Esophagus squamous epithelium (tissue), 5 donors: ENCODE measurements at regions not wholly inside any gene's neighbourhood (a gene's known extent, or its start where the extent isn't known, plus 50 kb on each side); places are given as distances from the start of the nearest gene placed in this dataset.

Experiments used
- DNase-seq: peaks from one replicate; lab custom pipeline; 2025; lab: John Stamatoyannopoulos, UW
- H3K27ac ChIP-seq, 4 donors: fragments of 200-600 bp; sonication (generic); one replicate each; pipeline ENCODE4 v1.5.1; 2016 to 2019; ENCODE audit warnings: mild to moderate bottlenecking in 1 of 4
- H3K27me3 ChIP-seq, 4 donors: fragments of 200-600 bp; sonication (generic); 1 replicate in 3 of 4; 2 replicates in 1 of 4; pipeline versions ENCODE4 v1.5.1 to v1.6.0; 2017 to 2021; ENCODE audit warnings: antibody characterized with exemption in 1 of 4
- H3K36me3 ChIP-seq, 3 donors: fragments of 200-600 bp; sonication (generic); one replicate each; pipeline ENCODE4 v1.5.1; 2016 to 2019
- H3K4me1 ChIP-seq, 3 donors: fragments of 200-600 bp; sonication (generic); one replicate each; pipeline ENCODE4 v1.5.1; 2017 to 2019
- H3K4me3 ChIP-seq, 4 donors: fragments of 200-600 bp; sonication (generic); 1 replicate in 3 of 4; 2 replicates in 1 of 4; pipeline ENCODE4 v1.5.1; 2016 to 2019; ENCODE audit warnings: mild to moderate bottlenecking in 2 of 4, moderate library complexity in 1 of 4
- H3K9me3 ChIP-seq, 3 donors: fragments of 200-600 bp; sonication (generic); one replicate each; pipeline ENCODE4 v1.5.1; 2016 to 2019
- CTCF ChIP-seq, 6 experiments: fragments of 450-650 bp in 4 of 6; fragments of 200-600 bp in 2 of 6; sonication (generic) in 2 of 6; IDR thresholded peaks; one replicate each; pipeline ENCODE4 v1.5.1; 2016 to 2019; ENCODE audit warnings: antibody characterized with exemption in 6 of 6, mild to moderate bottlenecking in 4 of 6, moderate library complexity in 4 of 6
- POLR2A ChIP-seq, 4 donors: fragments of 450-650 bp; IDR thresholded peaks; one replicate each; pipeline ENCODE4 v1.6.1; 2017; ENCODE audit warnings: antibody characterized with exemption in 4 of 4, mild to moderate bottlenecking in 4 of 4, moderate library complexity in 3 of 4
- WGBS, 2 donors: methylation state at CpG; one replicate each; pipeline ENCODE4 v1.1.5; 2018; 5-methylcytosine and 5-hydroxymethylcytosine counted together
- intact Hi-C: fragments of 100-400 bp; cut with DNase I; formaldehyde crosslinking; loops from one replicate; pipeline ENCODE4 v1.15.0; 2022
- donor health status: DM: yes; HTN: yes; CAD: no.

DNA sequence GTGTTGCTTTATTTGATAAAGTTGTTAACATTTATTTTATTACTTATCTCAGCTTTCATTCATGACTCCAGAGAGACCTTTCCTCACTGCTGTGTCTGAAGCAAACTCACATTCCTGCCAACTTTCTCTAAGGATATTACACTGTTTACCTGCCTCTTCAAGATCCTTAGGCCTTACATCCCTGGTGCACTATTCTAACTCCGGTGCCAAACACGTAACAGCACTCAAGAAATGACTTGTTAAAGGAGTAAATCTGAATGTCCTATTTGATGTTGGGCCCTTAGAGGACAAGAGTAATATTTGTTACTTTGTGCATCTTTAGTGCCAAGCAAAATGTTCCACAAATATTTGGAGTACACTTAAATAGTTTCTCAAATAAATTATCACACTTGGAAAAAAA, 324.1 kb upstream of the FLRT2 start:
- Histone ChIP-seq H3K9me3 (no peaks in the 10 kb centered on the region), H3K27ac (no peak overlapping the region), H3K27me3 (no peaks in the 10 kb centered on the region), H3K36me3 (no peaks in the 10 kb centered on the region), H3K4me1 (no peaks in the 10 kb centered on the region), H3K4me3 (no peak overlapping the region)
- TF ChIP-seq CTCF (IDR thresholded peaks at IDR 0.05) (no peak), POLR2A (IDR thresholded peaks at IDR 0.05) (no peak)
- DNase-seq = no peak
- intact Hi-C loops = no loop called here
- 89 to 100% methylated on average over 2 of the region's 2 CpGs for WGBS, 2 donors

DNA sequence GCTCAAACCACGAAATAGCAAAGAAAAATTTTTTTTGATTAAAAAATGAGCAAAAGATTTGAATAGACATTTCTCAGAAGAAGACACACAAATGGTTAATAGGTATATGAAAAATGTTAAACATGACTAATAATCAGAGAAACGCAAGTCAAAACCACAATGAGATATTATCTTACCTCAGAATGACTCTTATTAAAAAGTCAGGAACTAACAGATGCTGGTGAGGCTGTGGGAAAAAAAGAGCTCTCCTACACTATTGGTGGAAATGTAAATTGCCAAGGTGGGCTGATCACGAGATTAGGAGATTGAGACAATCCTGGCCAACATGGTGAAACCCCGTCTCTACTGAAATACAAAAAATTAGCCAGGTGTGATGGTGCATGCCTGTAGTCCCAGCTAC, 315.5 kb upstream of the FLRT2 start:
- H3K9me3 ChIP-seq = no peaks in the 10 kb centered on the region
- no peak for DNase-seq
- H3K36me3 ChIP-seq = no peaks in the 10 kb centered on the region
- no peak overlapping the region for H3K4me3 ChIP-seq
- TF ChIP-seq CTCF (IDR thresholded peaks at IDR 0.05) = no peak
- no peak for TF ChIP-seq POLR2A (IDR thresholded peaks at IDR 0.05)
- H3K27me3 ChIP-seq = no peaks in the 10 kb centered on the region
- intact Hi-C loops = no loop called here
- no peak overlapping the region for H3K27ac ChIP-seq
- no peaks in the 10 kb centered on the region for H3K4me1 ChIP-seq
- WGBS, 2 donors = 43 to 47% methylated on average over 4 of the region's 4 CpGs

GRCh38 chr14:85217412-85217811, 312.5 kb upstream of the FLRT2 start:
- Histone ChIP-seq H3K9me3 (no peaks in the 10 kb centered on the region), H3K27ac (no peak overlapping the region), H3K36me3 (no peaks in the 10 kb centered on the region), H3K4me3 (no peak overlapping the region), H3K4me1 (no peaks in the 10 kb centered on the region), H3K27me3 (no peaks in the 10 kb centered on the region)
- intact Hi-C loops = no loop called here
- WGBS, 2 donors = 73 to 89% methylated on average over 1 of the region's 1 CpG
- DNase-seq = no peak
- TF ChIP-seq CTCF (IDR thresholded peaks at IDR 0.05) (no peak), POLR2A (IDR thresholded peaks at IDR 0.05) (no peak)

- H3K27me3 ChIP-seq = no peaks in the 10 kb centered on the region
- no peak overlapping the region for H3K27ac ChIP-seq
- no peaks in the 10 kb centered on the region for H3K9me3 ChIP-seq
- H3K4me1 ChIP-seq = no peaks in the 10 kb centered on the region
- H3K36me3 ChIP-seq = no peaks in the 10 kb centered on the region
- no peak for DNase-seq
- intact Hi-C loops = no loop called here
- no peak overlapping the region for H3K4me3 ChIP-seq
- TF ChIP-seq POLR2A (IDR thresholded peaks at IDR 0.05) = no peak
- no peak for TF ChIP-seq CTCF (IDR thresholded peaks at IDR 0.05)
Observed at GRCh38 chr14:85218982-85219381, 311.0 kb upstream of the FLRT2 start.

DNA sequence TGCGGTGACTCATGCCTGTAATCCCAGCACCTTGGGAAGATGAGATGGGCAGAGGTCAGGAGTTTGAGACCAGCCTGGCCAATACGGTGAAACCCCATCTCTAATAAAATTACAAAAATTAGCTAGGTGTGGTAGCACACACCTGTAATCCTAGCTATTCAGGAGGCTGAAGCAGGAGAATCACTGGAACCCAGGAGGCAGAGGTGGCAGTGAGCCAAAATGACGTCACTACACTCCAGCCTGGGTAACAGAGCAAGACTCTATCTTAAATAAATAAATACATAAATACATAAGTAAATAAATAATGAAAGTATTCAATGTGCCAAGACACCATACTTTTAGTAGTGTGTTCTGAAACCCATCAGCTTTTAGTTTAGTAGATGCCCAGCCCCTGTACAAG, 308.1 kb upstream of the FLRT2 start:
- H3K4me3 ChIP-seq = no peak overlapping the region
- DNase-seq = no peak
- intact Hi-C loops = no loop called here
- no peaks in the 10 kb centered on the region for H3K9me3 ChIP-seq
- TF ChIP-seq POLR2A (IDR thresholded peaks at IDR 0.05) = no peak
- TF ChIP-seq CTCF (IDR thresholded peaks at IDR 0.05) = no peak
- 58 to 66% methylated on average over 3 of the region's 3 CpGs for WGBS, 2 donors
- H3K27ac ChIP-seq = no peak overlapping the region
- H3K4me1 ChIP-seq = no peaks in the 10 kb centered on the region
- no peaks in the 10 kb centered on the region for H3K27me3 ChIP-seq
- H3K36me3 ChIP-seq = no peaks in the 10 kb centered on the region
